ENCODE measurements at regions not wholly inside any gene's neighbourhood (a gene's known extent, or its start where the extent isn't known, plus 50 kb on each side); places are given as distances from the start of the nearest gene placed in this dataset.

GRCh38 chr2:220185766-220186305 is 558.4 kb downstream of the SLC4A3 start:
- Histone ChIP-seq H3K4me3 (no peak overlapping the region), H3K9me3 (replicated peaks in 1 of 11) (peaks cover 0 to 3% (median 0%) of the 10 kb centered on the region in 11 experiments; a peak in 2 of 22 replicates), H3K27ac (no peak overlapping the region), H3K9ac (no peak overlapping the region), H3K4me1 (no peaks in the 10 kb centered on the region), H3K27me3 (no peaks in the 10 kb centered on the region), H3K36me3 (no peaks in the 10 kb centered on the region), H3K4me2 (no peak overlapping the region), H4K20me1 (no peaks in the 10 kb centered on the region)
- TF ChIP-seq Cebpa-rat (IDR thresholded peaks at IDR 0.05), result no peak

- H3K9ac ChIP-seq, result no peak overlapping the region
- peaks cover 14 to 25% (median 20%) of the 10 kb centered on the region in 11 experiments for H3K9me3 ChIP-seq (replicated peaks in 1 of 11)
- H3K27me3 ChIP-seq, result no peaks in the 10 kb centered on the region
- no peaks in the 10 kb centered on the region for H3K36me3 ChIP-seq
- no peaks in the 10 kb centered on the region for H4K20me1 ChIP-seq
- no peak overlapping the region for H3K4me2 ChIP-seq
- H3K27ac ChIP-seq, result no peak overlapping the region
- H3K4me1 ChIP-seq, result no peaks in the 10 kb centered on the region
- TF ChIP-seq Cebpa-rat (IDR thresholded peaks at IDR 0.05), result no peak
- H3K4me3 ChIP-seq, result no peak overlapping the region
Observed at GRCh38 chr2:220188031-220188430, 560.6 kb downstream of the SLC4A3 start.

DNA sequence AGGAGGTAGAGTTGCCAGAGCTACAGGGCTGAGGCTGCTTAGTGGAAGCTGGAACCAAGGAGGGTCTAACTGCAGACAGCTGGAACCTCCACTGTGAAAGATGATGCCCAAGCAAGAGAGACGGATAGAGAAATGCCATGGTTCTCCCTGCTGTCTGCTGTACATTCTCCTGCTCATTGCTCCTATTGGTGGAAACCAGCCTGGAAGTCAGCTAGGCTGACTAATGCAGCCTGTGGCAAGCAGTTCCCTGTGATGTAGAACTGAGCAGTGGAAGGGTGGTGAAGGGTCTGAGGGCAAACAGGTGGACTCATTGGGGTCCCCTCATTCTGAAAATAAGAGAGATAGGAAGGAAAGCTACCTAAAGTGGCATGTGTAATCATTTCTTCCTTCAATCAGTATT is 563.6 kb downstream of the SLC4A3 start:
- H3K9ac ChIP-seq, result no peak overlapping the region
- H3K4me2 ChIP-seq, result no peak overlapping the region
- H3K27me3 ChIP-seq, result no peaks in the 10 kb centered on the region
- no peaks in the 10 kb centered on the region for H4K20me1 ChIP-seq
- no peaks in the 10 kb centered on the region for H3K4me1 ChIP-seq
- no peak for TF ChIP-seq Cebpa-rat (IDR thresholded peaks at IDR 0.05)
- no peak overlapping the region for H3K27ac ChIP-seq
- no peak overlapping the region for H3K4me3 ChIP-seq
- H3K9me3 ChIP-seq (replicated peaks in 1 of 11), result peaks cover 23 to 37% (median 27%) of the 10 kb centered on the region in 11 experiments
- H3K36me3 ChIP-seq, result no peaks in the 10 kb centered on the region

- TF ChIP-seq Cebpa-rat (IDR thresholded peaks at IDR 0.05), result no peak
- Histone ChIP-seq H4K20me1 (no peaks in the 10 kb centered on the region), H3K27me3 (no peaks in the 10 kb centered on the region), H3K9me3 (replicated peaks in 1 of 11) (peaks cover 23 to 44% (median 32%) of the 10 kb centered on the region in 11 experiments), H3K4me2 (no peak overlapping the region), H3K36me3 (no peaks in the 10 kb centered on the region), H3K4me3 (no peak overlapping the region), H3K27ac (no peak overlapping the region), H3K4me1 (no peaks in the 10 kb centered on the region), H3K9ac (no peak overlapping the region)
Observed at GRCh38 chr2:220191737-220192136, 564.3 kb downstream of the SLC4A3 start.

DNA sequence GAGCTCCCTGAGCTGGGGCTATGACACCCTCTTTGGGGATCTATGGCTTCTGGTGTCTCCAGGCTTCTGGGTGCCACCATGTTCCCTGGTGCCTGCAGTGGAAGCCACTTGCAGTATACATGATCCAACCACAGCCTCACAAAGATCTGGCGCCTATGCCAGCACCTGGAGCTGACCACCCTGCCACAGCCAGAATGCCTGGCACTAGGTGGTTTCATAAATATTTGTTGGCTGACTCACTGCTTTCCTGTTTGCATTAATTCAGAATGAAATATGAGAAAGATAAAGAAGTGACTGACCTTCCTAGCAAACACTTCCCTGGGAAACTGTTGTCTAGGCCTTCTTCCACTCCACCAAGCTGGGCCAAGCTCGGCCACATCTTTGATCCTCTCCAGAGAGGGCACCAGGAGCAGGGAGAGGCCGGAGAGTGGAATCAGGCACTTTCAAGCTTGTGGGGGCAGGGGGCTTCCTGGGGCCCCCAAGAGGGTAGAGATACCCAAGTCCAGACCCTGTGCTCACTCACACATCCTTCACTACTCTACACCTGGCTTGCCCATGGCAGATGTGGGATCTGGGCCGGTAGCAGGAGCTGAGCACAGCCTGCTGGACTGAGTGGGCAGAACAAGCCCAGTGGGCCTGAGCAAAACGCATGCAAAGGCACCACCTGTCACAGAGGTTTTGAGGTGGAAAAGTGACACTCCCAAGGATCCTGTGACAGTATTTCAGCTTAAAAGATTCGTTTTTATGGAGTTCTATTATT is 565.7 kb downstream of the SLC4A3 start:
- no peaks in the 10 kb centered on the region for H3K4me1 ChIP-seq
- no peaks in the 10 kb centered on the region for H3K36me3 ChIP-seq
- H3K9me3 ChIP-seq (replicated peaks in 1 of 11), result peaks cover 23 to 46% (median 37%) of the 10 kb centered on the region in 11 experiments
- H4K20me1 ChIP-seq, result no peaks in the 10 kb centered on the region
- H3K27me3 ChIP-seq, result no peaks in the 10 kb centered on the region
- TF ChIP-seq Cebpa-rat (IDR thresholded peaks at IDR 0.05), result no peak
- no peak overlapping the region for H3K9ac ChIP-seq
- H3K4me2 ChIP-seq, result no peak overlapping the region
- no peak overlapping the region for H3K27ac ChIP-seq
- H3K4me3 ChIP-seq, result no peak overlapping the region

- H3K4me1 ChIP-seq, result no peaks in the 10 kb centered on the region
- no peak overlapping the region for H3K4me3 ChIP-seq
- no peaks in the 10 kb centered on the region for H4K20me1 ChIP-seq
- no peak for TF ChIP-seq Cebpa-rat (IDR thresholded peaks at IDR 0.05)
- H3K27me3 ChIP-seq, result no peaks in the 10 kb centered on the region
- no peak overlapping the region for H3K9ac ChIP-seq
- H3K9me3 ChIP-seq (replicated peaks in 1 of 11), result peaks cover 23 to 46% (median 37%) of the 10 kb centered on the region in 11 experiments
- H3K36me3 ChIP-seq, result no peaks in the 10 kb centered on the region
- H3K4me2 ChIP-seq, result no peak overlapping the region
- H3K27ac ChIP-seq, result no peak overlapping the region
Observed at GRCh38 chr2:220194630-220195584, 567.5 kb downstream of the SLC4A3 start.

DNA sequence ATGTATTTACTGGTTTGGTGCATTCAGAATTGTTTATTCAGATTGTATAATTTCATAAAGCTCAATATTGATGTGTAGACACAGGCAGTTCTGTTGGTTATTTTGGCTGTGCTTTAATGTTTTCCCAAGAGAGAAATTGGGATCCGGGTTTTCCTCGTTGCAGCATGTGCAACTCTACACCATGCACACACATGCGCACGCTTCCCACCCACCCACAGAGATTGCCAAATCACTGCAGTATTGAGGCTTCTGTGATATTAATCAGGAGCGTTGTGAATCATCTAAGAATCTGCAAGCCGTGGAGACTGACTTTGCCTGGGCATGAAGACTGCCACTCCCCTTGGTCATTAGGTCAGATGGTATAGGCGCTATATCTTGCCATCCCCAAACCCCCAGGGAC is 571.5 kb downstream of the SLC4A3 start:
- H3K9ac ChIP-seq, result no peak overlapping the region
- no peaks in the 10 kb centered on the region for H4K20me1 ChIP-seq
- H3K9me3 ChIP-seq (replicated peaks in 1 of 11), result peaks cover 8 to 38% (median 23%) of the 10 kb centered on the region in 11 experiments; a peak in 16 of 22 replicates
- no peak overlapping the region for H3K27ac ChIP-seq
- no peak for TF ChIP-seq Cebpa-rat (IDR thresholded peaks at IDR 0.05)
- H3K4me3 ChIP-seq, result no peak overlapping the region
- H3K27me3 ChIP-seq, result no peaks in the 10 kb centered on the region
- no peak overlapping the region for H3K4me2 ChIP-seq
- no peaks in the 10 kb centered on the region for H3K4me1 ChIP-seq
- no peaks in the 10 kb centered on the region for H3K36me3 ChIP-seq

DNA sequence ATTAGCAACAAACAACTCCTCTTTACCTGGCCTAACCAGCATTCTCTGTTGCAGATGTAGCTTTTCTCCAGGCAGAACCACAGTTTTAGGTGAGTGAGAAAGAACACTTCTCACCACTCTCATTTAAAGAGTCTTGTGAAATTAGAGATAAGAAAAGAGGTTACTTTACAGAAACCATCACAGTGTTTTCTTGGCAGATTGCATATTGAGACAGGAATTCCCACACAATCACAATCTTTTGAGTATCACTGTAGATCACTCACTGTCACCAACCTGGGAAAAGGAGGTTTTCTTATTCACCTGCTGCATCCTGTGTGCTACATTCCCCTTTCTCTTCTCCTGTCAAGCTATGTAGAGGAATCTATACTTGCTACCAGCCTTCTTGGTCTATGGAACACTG is 574.6 kb downstream of the SLC4A3 start:
- no peak for TF ChIP-seq Cebpa-rat (IDR thresholded peaks at IDR 0.05)
- no peak overlapping the region for H3K4me3 ChIP-seq
- peaks cover 0 to 20% (median 12%) of the 10 kb centered on the region in 11 experiments; a peak in 14 of 22 replicates for H3K9me3 ChIP-seq (replicated peaks in 1 of 11)
- H3K9ac ChIP-seq, result no peak overlapping the region
- no peaks in the 10 kb centered on the region for H4K20me1 ChIP-seq
- H3K4me2 ChIP-seq, result no peak overlapping the region
- H3K36me3 ChIP-seq, result no peaks in the 10 kb centered on the region
- H3K27ac ChIP-seq, result no peak overlapping the region
- H3K4me1 ChIP-seq, result no peaks in the 10 kb centered on the region
- H3K27me3 ChIP-seq, result no peaks in the 10 kb centered on the region

DNA sequence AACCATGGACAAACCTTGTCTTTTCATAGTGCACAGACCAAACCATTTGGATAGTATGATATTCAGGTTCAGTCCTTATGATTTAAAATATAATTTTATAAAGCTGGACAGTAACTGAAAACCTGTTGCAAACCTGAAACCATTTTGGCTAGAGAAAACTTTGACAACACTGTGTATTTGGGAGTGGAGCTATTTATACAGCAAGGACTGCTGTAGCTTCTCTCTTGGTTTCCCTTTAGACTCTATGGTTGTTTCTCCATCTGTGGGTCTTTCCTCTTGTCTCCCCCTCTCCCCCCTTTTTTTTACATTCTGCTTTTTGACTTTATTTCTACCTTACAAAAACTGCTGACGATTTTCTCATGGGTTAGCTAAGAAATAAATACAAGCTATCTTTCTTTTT is 581.7 kb downstream of the SLC4A3 start:
- no peak overlapping the region for H3K27ac ChIP-seq
- no peaks in the 10 kb centered on the region for H4K20me1 ChIP-seq
- H3K9me3 ChIP-seq (replicated peaks in 1 of 11), result peaks cover 0 to under 1% (median 0%) of the 10 kb centered on the region in 11 experiments; a peak in 1 of 22 replicates
- peak overlapping the region in 2 of 11 experiments; percentile 33 to 37; a peak in 3 of 22 replicates for H3K4me2 ChIP-seq
- no peak overlapping the region for H3K9ac ChIP-seq
- peaks cover 0 to 30% (median 6%) of the 10 kb centered on the region in 10 experiments; a peak in 7 of 20 replicates for H3K4me1 ChIP-seq
- H3K4me3 ChIP-seq, result no peak overlapping the region
- H3K27me3 ChIP-seq, result no peaks in the 10 kb centered on the region
- no peak for TF ChIP-seq Cebpa-rat (IDR thresholded peaks at IDR 0.05)
- H3K36me3 ChIP-seq, result no peaks in the 10 kb centered on the region
